GM12878 (cell line): ENCODE measurements at regions not wholly inside any gene's neighbourhood (a gene's known extent, or its start where the extent isn't known, plus 50 kb on each side); places are given as distances from the start of the nearest gene placed in this dataset.

Experiments
- ATAC-seq: fragments of 200-7000 bp; cut with Tn5 transposase; 3 replicates; pipeline ENCODE4 v1.9.1; 2020; ENCODE audit warnings: mild to moderate bottlenecking, moderate library complexity
- BruUV-seq: library from RNA; stranded (reverse); fragments of 400-500 nt; replicated peaks from 2 replicates; lab custom pipeline; 2021; lab: Mats Ljungman, UMichigan
- CTCF ChIA-PET: fragments of 300-600 bp; sonication (Branson Sonifier 250); formaldehyde crosslinking; extraction: SDS; loops from one replicate; lab custom pipeline; 2021; ENCODE audit warnings: inconsistent platforms; lab: Yijun Ruan, JAX
- POLR2A ChIA-PET: fragments of 350-600 bp; formaldehyde crosslinking; extraction: SDS; loops from one replicate; lab custom pipeline; 2021; ENCODE audit warnings: inconsistent platforms; lab: Charles Lee
- RAD21 ChIA-PET: fragments of 300-600 bp; sonication (Branson Sonifier 250); formaldehyde crosslinking; loops from one replicate; lab custom pipeline; 2023; ENCODE audit warnings: antibody characterized with exemption; ENCODE audit not compliant: unreplicated experiment; lab: Charles Lee
- SMC1A ChIA-PET: fragments of 300-600 bp; sonication (Branson Sonifier 250); formaldehyde crosslinking; loops from one replicate; lab custom pipeline; 2023; ENCODE audit not compliant: unreplicated experiment, uncharacterized antibody; lab: Charles Lee
- DNase-seq: peaks from one replicate; pipeline ENCODE4 v3.0.0-alpha.2; 2011; ENCODE audit warnings: low read depth, low spot score
- FAIRE-seq: peaks from 3 replicates; lab custom pipeline; 2011; peaks lifted over from hg19 to GRCh38; lab: Jason Lieb, UNC
- H2AFZ ChIP-seq: 2 replicates; pipeline ENCODE4 v1.6.0; 2011; ENCODE audit warnings: low read depth, low read length, control low read depth; ENCODE audit not compliant: control insufficient read depth
- H3K27ac ChIP-seq: 2 replicates; pipeline ENCODE4 v1.5.1; 2011; ENCODE audit warnings: control low read depth; ENCODE audit not compliant: control insufficient read depth, insufficient read depth
- H3K27me3 ChIP-seq, 2 experiments: replicated peaks in 1 of 2; 2 replicates each; pipeline versions ENCODE4 v1.6.0 to v1.6.1; 2011; ENCODE audit warnings: low read length in 1 of 2; ENCODE audit not compliant: control insufficient read depth in 2 of 2, insufficient read depth in 2 of 2
- H3K36me3 ChIP-seq, 2 experiments: 2 replicates each; pipeline ENCODE4 v1.5.1; 2011; ENCODE audit warnings: low read length in 1 of 2; ENCODE audit not compliant: control insufficient read depth in 2 of 2, insufficient read depth in 2 of 2
- H3K4me1 ChIP-seq: 2 replicates; pipeline ENCODE4 v1.6.1; 2011; ENCODE audit warnings: mild to moderate bottlenecking, low read length, moderate library complexity, mixed read lengths; ENCODE audit not compliant: control insufficient read depth, insufficient read depth
- H3K4me2 ChIP-seq: 2 replicates; pipeline ENCODE4 v1.6.0; 2011; ENCODE audit warnings: control low read depth; ENCODE audit not compliant: control insufficient read depth, insufficient read depth
- H3K4me3 ChIP-seq: fragments of 200-600 bp; sonication (generic); 2 replicates; pipeline ENCODE4 v1.5.1; 2016
- H3K79me2 ChIP-seq: 2 replicates; pipeline ENCODE4 v1.6.0; 2011; ENCODE audit warnings: low read length; ENCODE audit not compliant: control insufficient read depth, insufficient read depth
- H3K9ac ChIP-seq: 2 replicates; pipeline ENCODE4 v1.8.0; 2011; ENCODE audit warnings: low read length, control low read depth, mixed read lengths; ENCODE audit not compliant: control insufficient read depth, insufficient read depth
- H3K9me3 ChIP-seq: replicated peaks from 3 replicates; pipeline ENCODE4 v1.5.1; 2011; ENCODE audit warnings: mild to moderate bottlenecking, low read length; ENCODE audit not compliant: control insufficient read depth, insufficient read depth
- H4K20me1 ChIP-seq: 2 replicates; pipeline ENCODE4 v1.6.0; 2011; ENCODE audit not compliant: control insufficient read depth, insufficient read depth
- IRF3 ChIP-seq: fragments of 450-650 bp; IDR thresholded peaks from 2 replicates; pipeline ENCODE4 v1.6.1; 2014; ENCODE audit warnings: mild to moderate bottlenecking
- KDM1A ChIP-seq: fragments of 200-600 bp; sonication (generic); IDR thresholded peaks from 2 replicates; pipeline ENCODE4 v1.6.1; 2016; ENCODE audit warnings: borderline replicate concordance
- MTA3 ChIP-seq: IDR thresholded peaks from 2 replicates; pipeline ENCODE4 v1.6.1; 2012; ENCODE audit warnings: low read length, inconsistent platforms, borderline replicate concordance
- NFYA ChIP-seq: IDR thresholded peaks from 2 replicates; pipeline ENCODE4 v1.6.1; 2011; ENCODE audit warnings: low read depth, mild to moderate bottlenecking, low read length, improper control_type of control experiment, borderline replicate concordance
- RB1 ChIP-seq: fragments of 450-650 bp; formaldehyde crosslinking; IDR thresholded peaks from 2 replicates; pipeline ENCODE4 v1.6.1; 2017; ENCODE audit warnings: mild to moderate bottlenecking, borderline replicate concordance
- YBX1 ChIP-seq: fragments of 450-650 bp; IDR thresholded peaks from 2 replicates; pipeline ENCODE4 v1.6.1; 2016; ENCODE audit warnings: antibody characterized with exemption
- ZBTB40 ChIP-seq: fragments of 450-650 bp; IDR thresholded peaks from 2 replicates; pipeline ENCODE4 v1.6.1; 2016; ENCODE audit warnings: mild to moderate bottlenecking, moderate library complexity, borderline replicate concordance
- WGBS: methylation state at CpG from one replicate; pipeline ENCODE4 v1.1.6; 2016; ENCODE audit warnings: low lambda C conversion rate; ENCODE audit not compliant: insufficient replicate concordance, insufficient coverage; ENCODE audit errors: missing lambda C conversion rate; 5-methylcytosine and 5-hydroxymethylcytosine counted together
- in situ Hi-C: fragments of 300-500 bp; cut with MboI; formaldehyde crosslinking; loops from 9 replicates; pipeline ENCODE4 v1.14.3; 2018; ENCODE audit warnings: mixed read lengths
- intact Hi-C: fragments of 100-400 bp; cut with micrococcal nuclease; formaldehyde crosslinking; loops from one replicate; pipeline ENCODE4 v1.14.2; 2022; ENCODE audit not compliant: unreplicated experiment

GRCh38 chr21:35136586-35137219 lies 87.6 kb upstream of the RUNX1 start:
- H3K79me2 ChIP-seq, result no peaks in the 10 kb centered on the region
- in situ Hi-C loops, result no loop called here
- TF ChIP-seq ZBTB40 (no peak), KDM1A (no peak), IRF3 (no peak), MTA3 (no peak), YBX1 (no peak), NFYA (no peak), RB1 (no peak)
- H3K27ac ChIP-seq, result no peak overlapping the region
- RAD21 ChIA-PET, result no interaction called here
- H3K4me2 ChIP-seq, result no peak overlapping the region
- POLR2A ChIA-PET, result no interaction called here
- H3K27me3 ChIP-seq, result no peaks in the 10 kb centered on the region; a peak in 1 of 4 replicates
- no peak overlapping the region for H3K9ac ChIP-seq
- H3K9me3 ChIP-seq, result no peaks in the 10 kb centered on the region
- CTCF ChIA-PET, result no interaction called here
- 93% methylated on average over 1 of the region's 1 CpG for WGBS
- H3K4me3 ChIP-seq, result no peak overlapping the region
- no peak for FAIRE-seq
- no TSS peak for BruUV-seq
- no peaks in the 10 kb centered on the region for H3K36me3 ChIP-seq
- SMC1A ChIA-PET, result no interaction called here
- H4K20me1 ChIP-seq, result no peaks in the 10 kb centered on the region
- intact Hi-C loops, result no loop called here
- H3K4me1 ChIP-seq, result peaks cover 3% of the 10 kb centered on the region; the same call in 1 of the 2 replicates
- H2AFZ ChIP-seq, result no peak overlapping the region
- no peak for ATAC-seq
- DNase-seq, result no peak
